ENCODE measurements at regions not wholly inside any gene's neighbourhood (a gene's known extent, or its start where the extent isn't known, plus 50 kb on each side); places are given as distances from the start of the nearest gene placed in this dataset.

DNA sequence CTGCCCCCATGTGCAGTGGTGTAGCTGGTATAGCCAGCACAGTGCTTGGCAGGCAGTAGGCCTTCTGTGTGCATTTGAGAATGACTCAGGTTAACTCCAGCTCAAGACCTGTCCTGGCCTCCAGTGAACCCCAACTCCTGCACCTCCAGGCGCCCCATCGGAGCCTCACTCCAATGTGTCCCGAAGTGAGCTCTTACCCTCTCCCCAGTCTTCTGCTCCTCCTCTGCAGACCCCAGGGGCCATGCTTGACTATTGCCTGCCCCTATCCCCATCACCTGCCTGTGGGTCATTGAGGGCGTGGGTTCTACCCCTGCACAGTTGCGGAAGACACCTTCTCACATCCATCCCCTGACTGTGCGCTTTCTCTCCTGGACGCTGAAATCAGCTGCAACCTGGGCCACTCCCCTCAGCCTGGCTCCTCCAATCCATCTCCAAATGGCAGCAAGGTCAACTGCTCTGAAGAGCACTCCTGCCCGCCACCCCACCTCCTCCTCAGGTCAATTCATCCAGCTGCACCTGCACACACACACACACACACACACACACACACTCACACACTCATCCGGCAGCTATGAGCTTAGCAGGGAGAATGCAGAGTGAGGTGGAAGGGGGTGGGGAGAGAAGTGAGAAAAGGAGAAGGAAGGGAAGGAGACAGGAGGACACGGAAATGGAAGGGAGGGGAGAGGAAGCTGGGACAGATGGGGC lies 130.3 kb upstream of the GLI2 start:
- intact Hi-C loops (cut with DNase I; ENCODE audit: low total_unique reads) = no loop called here
- Histone ChIP-seq H3K27me3 (no peaks in the 10 kb centered on the region), H3K4me3 (no peak overlapping the region), H3K9me3 (no peaks in the 10 kb centered on the region), H3K4me1 (no peaks in the 10 kb centered on the region), H3K27ac (no peak overlapping the region), H3K36me3 (no peaks in the 10 kb centered on the region)
- TF ChIP-seq, protein P1, sequence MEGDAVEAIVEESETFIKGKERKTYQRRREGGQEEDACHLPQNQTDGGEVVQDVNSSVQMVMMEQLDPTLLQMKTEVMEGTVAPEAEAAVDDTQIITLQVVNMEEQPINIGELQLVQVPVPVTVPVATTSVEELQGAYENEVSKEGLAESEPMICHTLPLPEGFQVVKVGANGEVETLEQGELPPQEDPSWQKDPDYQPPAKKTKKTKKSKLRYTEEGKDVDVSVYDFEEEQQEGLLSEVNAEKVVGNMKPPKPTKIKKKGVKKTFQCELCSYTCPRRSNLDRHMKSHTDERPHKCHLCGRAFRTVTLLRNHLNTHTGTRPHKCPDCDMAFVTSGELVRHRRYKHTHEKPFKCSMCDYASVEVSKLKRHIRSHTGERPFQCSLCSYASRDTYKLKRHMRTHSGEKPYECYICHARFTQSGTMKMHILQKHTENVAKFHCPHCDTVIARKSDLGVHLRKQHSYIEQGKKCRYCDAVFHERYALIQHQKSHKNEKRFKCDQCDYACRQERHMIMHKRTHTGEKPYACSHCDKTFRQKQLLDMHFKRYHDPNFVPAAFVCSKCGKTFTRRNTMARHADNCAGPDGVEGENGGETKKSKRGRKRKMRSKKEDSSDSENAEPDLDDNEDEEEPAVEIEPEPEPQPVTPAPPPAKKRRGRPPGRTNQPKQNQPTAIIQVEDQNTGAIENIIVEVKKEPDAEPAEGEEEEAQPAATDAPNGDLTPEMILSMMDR (IDR thresholded peaks at IDR 0.05) = no peak
- no peak for TF ChIP-seq POLR2A (IDR thresholded peaks at IDR 0.05)
- no peak for TF ChIP-seq POLR2AphosphoS5 (IDR thresholded peaks at IDR 0.05)
- DNase-seq (ENCODE audit: low spot score in 2 of 2) = no peak

DNA sequence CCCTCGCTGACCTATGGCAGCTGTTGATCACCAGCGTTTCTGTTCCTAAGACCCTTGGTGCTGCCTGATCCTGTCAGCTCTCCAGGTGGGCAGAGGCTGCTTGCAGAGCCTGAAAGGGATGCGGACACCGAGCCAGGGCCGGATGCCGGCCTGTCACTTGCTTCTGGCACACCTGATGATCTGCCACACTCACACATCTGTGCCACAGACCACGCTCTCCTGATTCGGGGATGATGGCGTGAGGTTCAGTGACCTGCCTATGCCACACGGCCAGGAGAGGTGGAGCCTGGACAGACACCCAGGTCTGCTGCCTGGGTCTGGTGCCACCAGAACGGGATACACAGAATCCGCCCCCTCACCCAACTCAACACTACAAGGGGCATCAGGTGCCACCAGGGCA lies 129.4 kb upstream of the GLI2 start:
- TF ChIP-seq, protein P1 (IDR thresholded peaks at IDR 0.05) = no peak
- TF ChIP-seq POLR2AphosphoS5 (IDR thresholded peaks at IDR 0.05) = no peak
- no peak for TF ChIP-seq POLR2A (IDR thresholded peaks at IDR 0.05)
- Histone ChIP-seq H3K27ac (no peak overlapping the region), H3K4me1 (no peaks in the 10 kb centered on the region), H3K4me3 (no peak overlapping the region), H3K27me3 (no peaks in the 10 kb centered on the region), H3K36me3 (no peaks in the 10 kb centered on the region), H3K9me3 (no peaks in the 10 kb centered on the region)
- DNase-seq (ENCODE audit: low spot score in 2 of 2) = no peak
- intact Hi-C loops (cut with DNase I; ENCODE audit: low total_unique reads) = no loop called here

DNA sequence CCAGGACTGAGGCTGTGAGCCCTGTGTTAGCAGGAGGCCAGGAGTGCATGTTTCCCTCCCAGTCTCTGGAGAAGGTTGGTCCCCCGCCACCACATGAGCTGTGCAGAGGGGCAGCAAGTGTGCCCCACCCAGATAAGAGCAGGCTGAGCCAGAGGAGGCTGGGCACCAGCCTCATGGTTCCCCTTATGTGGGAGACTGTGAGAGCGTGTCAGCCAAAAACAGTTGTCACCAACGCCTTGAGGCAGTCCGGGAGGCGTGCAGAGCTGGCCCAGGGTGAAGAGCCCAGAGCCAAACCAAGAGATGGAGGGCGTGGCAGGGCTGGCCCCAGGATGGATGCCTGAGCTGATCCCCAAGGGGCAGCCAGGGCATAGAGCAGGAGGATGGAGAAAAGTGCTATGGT lies 128.7 kb upstream of the GLI2 start:
- Histone ChIP-seq H3K4me3 (no peak overlapping the region), H3K27ac (no peak overlapping the region), H3K27me3 (no peaks in the 10 kb centered on the region), H3K36me3 (no peaks in the 10 kb centered on the region), H3K9me3 (no peaks in the 10 kb centered on the region), H3K4me1 (no peaks in the 10 kb centered on the region)
- no peak for DNase-seq (ENCODE audit: low spot score in 2 of 2)
- TF ChIP-seq, protein P1 (IDR thresholded peaks at IDR 0.05) = no peak
- TF ChIP-seq POLR2AphosphoS5 (IDR thresholded peaks at IDR 0.05) (no peak), POLR2A (IDR thresholded peaks at IDR 0.05) (no peak)
- intact Hi-C loops (cut with DNase I; ENCODE audit: low total_unique reads) = no loop called here

DNA sequence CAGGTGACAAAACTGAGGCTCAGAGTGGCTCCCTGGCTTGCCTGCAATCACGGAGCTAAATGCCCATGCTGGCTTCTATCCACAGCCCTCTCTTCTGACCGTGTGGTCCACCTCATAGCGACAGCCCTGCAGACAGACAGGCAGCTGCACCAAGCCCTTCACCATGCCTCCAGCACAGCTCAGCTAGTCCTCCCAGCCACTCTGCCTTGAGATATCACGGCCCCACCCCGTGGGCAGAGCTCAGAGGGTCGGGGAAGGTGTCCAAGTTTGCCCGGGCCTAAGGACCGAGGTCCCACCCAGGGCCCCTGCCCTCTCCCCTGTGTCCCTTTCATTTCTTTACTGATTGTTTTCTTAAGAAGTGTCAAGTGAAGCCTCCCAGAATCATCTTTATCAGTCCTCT lies 128.2 kb upstream of the GLI2 start:
- intact Hi-C loops (cut with DNase I; ENCODE audit: low total_unique reads) = no loop called here
- Histone ChIP-seq H3K9me3 (no peaks in the 10 kb centered on the region), H3K27me3 (no peaks in the 10 kb centered on the region), H3K4me1 (no peaks in the 10 kb centered on the region), H3K4me3 (no peak overlapping the region), H3K27ac (no peak overlapping the region), H3K36me3 (no peaks in the 10 kb centered on the region)
- TF ChIP-seq POLR2A (IDR thresholded peaks at IDR 0.05) = no peak
- no peak for DNase-seq (ENCODE audit: low spot score in 2 of 2)

DNA sequence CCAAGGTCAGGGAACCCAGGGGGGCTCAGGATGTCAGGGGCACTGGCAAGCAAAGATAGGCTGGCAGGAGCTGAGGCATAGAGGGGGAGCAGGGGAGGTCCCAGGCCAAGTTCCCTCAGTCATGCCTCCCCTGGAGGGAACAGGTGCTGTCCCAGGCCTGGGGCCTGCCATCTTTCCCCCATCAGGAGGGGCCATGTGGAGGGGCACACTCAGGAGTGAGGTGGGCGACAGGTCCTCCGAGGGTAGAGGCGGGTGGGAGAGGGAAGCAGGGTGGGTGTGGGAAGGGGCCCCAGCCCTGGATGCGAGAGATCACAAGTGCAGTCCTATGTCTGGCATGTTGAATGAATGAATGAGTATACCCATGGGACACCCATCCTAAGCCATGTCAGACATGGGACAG lies 127.7 kb upstream of the GLI2 start:
- intact Hi-C loops (cut with DNase I; ENCODE audit: low total_unique reads) = no loop called here
- TF ChIP-seq POLR2AphosphoS5 (IDR thresholded peaks at IDR 0.05) (no peak), POLR2A (IDR thresholded peaks at IDR 0.05) (no peak)
- TF ChIP-seq, protein P1 (IDR thresholded peaks at IDR 0.05) = no peak
- H3K9me3 ChIP-seq = no peaks in the 10 kb centered on the region

More for the DNA sequence above, 127.7 kb upstream of the GLI2 start:
- Histone ChIP-seq H3K4me3 (no peak overlapping the region), H3K36me3 (no peaks in the 10 kb centered on the region), H3K27ac (no peak overlapping the region), H3K4me1 (no peaks in the 10 kb centered on the region), H3K27me3 (no peaks in the 10 kb centered on the region)
- DNase-seq (ENCODE audit: low spot score in 2 of 2) = no peak
